ENCODE measurements at regions not wholly inside any gene's neighbourhood (a gene's known extent, or its start where the extent isn't known, plus 50 kb on each side); places are given as distances from the start of the nearest gene placed in this dataset.
"Not testable (repeated sequence)": the region's sequence is repeated elsewhere in the genome, so short reads cannot be mapped to it uniquely, and the experiment has no call there.

DNA sequence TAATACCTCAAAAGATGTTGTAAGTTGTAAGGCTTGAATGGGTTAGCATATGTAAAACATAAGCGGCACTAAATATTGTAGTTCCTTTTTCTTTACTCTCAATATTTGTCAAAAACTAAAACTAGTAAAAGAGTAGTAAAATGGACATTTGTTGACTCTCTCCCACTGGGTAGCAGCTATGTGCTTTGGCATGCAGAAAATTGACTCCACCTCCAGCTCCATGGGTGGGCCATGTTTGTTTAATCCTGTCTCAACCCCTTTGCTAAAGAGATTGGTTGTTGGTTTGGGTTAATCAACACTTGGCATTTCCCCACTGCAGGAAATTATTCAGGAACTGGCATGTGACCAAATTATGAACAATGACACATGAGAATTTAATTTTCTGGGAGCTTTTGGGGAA is 114.8 kb downstream of the EOMES start:
- DNase-seq (no peak), ATAC-seq (no peak)
- intact Hi-C loops (cut with DNase I): no loop called here
- H3K27ac ChIP-seq: no peak overlapping the region
- no peaks in the 10 kb centered on the region for H3K27me3 ChIP-seq (ENCODE audit: insufficient read depth in 3 of 3, low read length in 2 of 3)
- TF ChIP-seq, protein P1, sequence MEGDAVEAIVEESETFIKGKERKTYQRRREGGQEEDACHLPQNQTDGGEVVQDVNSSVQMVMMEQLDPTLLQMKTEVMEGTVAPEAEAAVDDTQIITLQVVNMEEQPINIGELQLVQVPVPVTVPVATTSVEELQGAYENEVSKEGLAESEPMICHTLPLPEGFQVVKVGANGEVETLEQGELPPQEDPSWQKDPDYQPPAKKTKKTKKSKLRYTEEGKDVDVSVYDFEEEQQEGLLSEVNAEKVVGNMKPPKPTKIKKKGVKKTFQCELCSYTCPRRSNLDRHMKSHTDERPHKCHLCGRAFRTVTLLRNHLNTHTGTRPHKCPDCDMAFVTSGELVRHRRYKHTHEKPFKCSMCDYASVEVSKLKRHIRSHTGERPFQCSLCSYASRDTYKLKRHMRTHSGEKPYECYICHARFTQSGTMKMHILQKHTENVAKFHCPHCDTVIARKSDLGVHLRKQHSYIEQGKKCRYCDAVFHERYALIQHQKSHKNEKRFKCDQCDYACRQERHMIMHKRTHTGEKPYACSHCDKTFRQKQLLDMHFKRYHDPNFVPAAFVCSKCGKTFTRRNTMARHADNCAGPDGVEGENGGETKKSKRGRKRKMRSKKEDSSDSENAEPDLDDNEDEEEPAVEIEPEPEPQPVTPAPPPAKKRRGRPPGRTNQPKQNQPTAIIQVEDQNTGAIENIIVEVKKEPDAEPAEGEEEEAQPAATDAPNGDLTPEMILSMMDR (IDR thresholded peaks at IDR 0.05): no peak
- H3K9me3 ChIP-seq: no peaks in the 10 kb centered on the region
- no peak overlapping the region for H3K4me3 ChIP-seq
- 91 to 95% (median 91%) methylated on average over 1 of the region's 1 CpG for WGBS, 3 donors
- no peaks in the 10 kb centered on the region for H3K36me3 ChIP-seq (ENCODE audit: insufficient read depth in 1 of 2, low read depth in 1 of 2)
- H3K4me1 ChIP-seq: peaks cover 6% of the 10 kb centered on the region

DNA sequence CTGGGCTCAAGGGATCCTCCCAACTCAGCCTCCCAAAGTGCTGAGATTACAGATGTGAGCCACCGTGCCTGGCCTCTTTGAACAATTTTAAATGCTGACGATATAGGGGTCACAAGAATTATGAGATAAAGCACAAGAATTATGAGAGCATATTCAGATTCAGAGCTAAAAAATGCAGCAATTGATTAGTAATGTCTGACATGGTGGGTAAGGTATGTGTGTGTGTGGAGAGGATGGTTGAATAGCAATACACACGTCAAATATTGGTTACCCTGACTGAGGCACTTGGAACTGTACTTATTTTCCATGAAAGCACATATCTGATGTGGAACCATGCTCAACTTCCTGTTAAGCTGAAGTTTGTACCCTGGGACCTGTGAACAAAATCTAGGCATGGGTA is 115.6 kb downstream of the EOMES start:
- intact Hi-C loops (cut with DNase I): no loop called here
- Histone ChIP-seq H3K4me1 (peaks cover 6% of the 10 kb centered on the region), H3K9me3 (no peaks in the 10 kb centered on the region), H3K4me3 (no peak overlapping the region), H3K27ac (no peak overlapping the region), H3K36me3 (ENCODE audit: insufficient read depth in 1 of 2, low read depth in 1 of 2) (no peaks in the 10 kb centered on the region), H3K27me3 (ENCODE audit: insufficient read depth in 3 of 3, low read length in 2 of 3) (no peaks in the 10 kb centered on the region)
- ATAC-seq (no peak), DNase-seq (no peak)
- TF ChIP-seq, protein P1 (IDR thresholded peaks at IDR 0.05): no peak
- WGBS, 3 donors: 83 to 86% (median 85%) methylated on average over 3 of the region's 3 CpGs

DNA sequence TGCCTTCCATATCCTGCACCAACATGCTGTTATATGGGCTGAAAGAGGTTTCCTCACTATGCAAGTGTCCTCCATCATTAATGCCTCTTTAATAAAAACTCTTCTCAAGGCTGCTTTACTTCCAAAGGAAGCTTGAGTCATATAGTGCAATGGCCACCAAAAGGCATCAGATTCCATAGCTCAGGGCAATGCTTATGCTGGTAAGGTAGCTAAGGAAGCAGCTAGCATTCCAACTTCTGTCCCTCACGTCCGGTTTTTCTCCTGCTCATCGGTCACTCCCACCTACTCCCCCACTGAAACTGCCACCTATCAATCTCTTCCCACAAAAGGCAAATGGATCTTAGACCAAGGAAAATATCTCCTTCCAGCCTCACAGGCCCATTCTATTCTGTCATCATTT is 117.1 kb upstream of the SLC4A7 start:
- H3K9me3 ChIP-seq; DNase-seq; H3K36me3 ChIP-seq (ENCODE audit: insufficient read depth in 1 of 2, low read depth in 1 of 2); H3K4me1 ChIP-seq; intact Hi-C loops (cut with DNase I); H3K4me3 ChIP-seq; H3K27me3 ChIP-seq (ENCODE audit: insufficient read depth in 3 of 3, low read length in 2 of 3); ATAC-seq; H3K27ac ChIP-seq: not testable (repeated sequence)
- 89 to 96% (median 94%) methylated on average over 3 of the region's 3 CpGs for WGBS, 3 donors

DNA sequence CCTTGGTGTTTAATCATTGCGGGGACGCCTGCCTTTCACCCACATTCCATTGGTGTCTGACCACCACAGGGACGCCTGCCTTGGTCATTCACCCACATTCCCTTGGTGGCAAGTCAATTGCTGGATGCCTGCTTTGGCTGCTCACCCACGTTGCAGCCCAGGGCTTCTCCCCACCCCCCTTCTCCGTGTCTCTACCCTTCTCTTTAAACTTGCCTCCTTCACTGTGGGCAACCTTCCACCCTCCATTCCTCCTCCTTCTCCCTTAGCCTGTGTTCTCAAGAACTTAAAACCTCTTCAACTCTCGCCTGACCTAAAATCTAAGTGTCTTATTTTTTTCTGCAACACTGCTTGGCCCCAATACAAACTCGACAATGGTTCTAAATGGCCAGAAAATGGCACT is 115.6 kb upstream of the SLC4A7 start:
- H3K9me3 ChIP-seq; H3K27ac ChIP-seq; DNase-seq; ATAC-seq; H3K4me1 ChIP-seq; intact Hi-C loops (cut with DNase I); H3K36me3 ChIP-seq (ENCODE audit: insufficient read depth in 1 of 2, low read depth in 1 of 2); H3K4me3 ChIP-seq; H3K27me3 ChIP-seq (ENCODE audit: insufficient read depth in 3 of 3, low read length in 2 of 3): not testable (repeated sequence)
- WGBS, 3 donors: 80 to 84% (median 81%) methylated on average over 7 of the region's 7 CpGs

DNA sequence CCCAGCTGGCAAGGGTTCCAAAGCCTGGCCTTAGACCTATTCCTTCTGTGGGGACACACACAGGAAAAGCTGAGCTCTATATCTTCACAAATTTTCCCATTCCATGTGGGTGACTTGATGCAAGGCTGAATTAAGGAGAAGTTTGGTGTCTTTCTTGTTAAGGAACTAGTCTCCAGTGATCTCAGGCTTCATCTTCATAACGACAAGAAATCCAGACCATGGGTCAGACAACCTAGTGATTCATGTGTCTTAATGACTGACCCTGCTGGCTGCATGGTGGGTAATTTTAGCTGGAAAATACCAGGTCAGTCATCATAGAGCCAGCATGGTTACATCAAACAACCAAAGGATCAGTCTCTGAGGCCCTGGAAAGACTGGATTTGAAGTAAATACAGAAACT is 112.7 kb upstream of the SLC4A7 start:
- Histone ChIP-seq H3K27me3 (ENCODE audit: insufficient read depth in 3 of 3, low read length in 2 of 3) (no peaks in the 10 kb centered on the region), H3K27ac (no peak overlapping the region), H3K4me1 (no peaks in the 10 kb centered on the region), H3K9me3 (no peaks in the 10 kb centered on the region), H3K36me3 (ENCODE audit: insufficient read depth in 1 of 2, low read depth in 1 of 2) (no peaks in the 10 kb centered on the region), H3K4me3 (no peak overlapping the region)
- TF ChIP-seq, protein P1 (IDR thresholded peaks at IDR 0.05): no peak
- ATAC-seq: no peak
- intact Hi-C loops (cut with DNase I): no loop called here
- 13 to 41% (median 37%) methylated on average over 1 of the region's 1 CpG for WGBS, 3 donors
- DNase-seq: no peak

DNA sequence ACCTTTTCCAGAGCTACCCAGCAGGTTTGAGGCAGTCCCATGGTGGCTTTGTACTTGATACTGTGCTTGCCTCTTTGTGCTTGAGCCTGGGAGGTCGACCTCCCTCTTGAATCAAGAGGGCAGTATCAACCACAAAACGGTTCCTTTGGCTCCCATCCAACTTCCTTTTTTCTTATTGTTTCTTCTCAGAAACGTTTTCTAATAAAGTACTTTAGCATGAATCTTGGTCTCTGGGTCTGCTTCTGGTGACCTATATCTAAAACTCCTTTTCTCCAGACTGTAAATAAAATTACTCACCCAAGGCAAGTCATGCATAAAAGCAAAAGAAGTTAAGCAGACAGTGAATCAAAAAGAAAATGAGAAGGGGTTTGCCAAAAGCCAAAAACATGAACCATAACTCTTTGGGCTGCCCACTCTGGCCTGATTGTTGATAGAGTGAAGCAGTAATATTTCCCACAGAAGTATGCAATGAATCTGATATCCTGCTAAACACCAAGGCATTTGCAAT is 112.2 kb upstream of the SLC4A7 start:
- Histone ChIP-seq H3K4me3 (no peak overlapping the region), H3K9me3 (no peaks in the 10 kb centered on the region), H3K27ac (no peak overlapping the region), H3K36me3 (ENCODE audit: insufficient read depth in 1 of 2, low read depth in 1 of 2) (no peaks in the 10 kb centered on the region), H3K27me3 (ENCODE audit: insufficient read depth in 3 of 3, low read length in 2 of 3) (no peaks in the 10 kb centered on the region), H3K4me1 (peaks cover 3% of the 10 kb centered on the region)
- no peak for ATAC-seq
- 12 to 16% (median 12%) methylated on average over 3 of the region's 3 CpGs for WGBS, 3 donors
- DNase-seq: no peak
- intact Hi-C loops (cut with DNase I): no loop called here
- TF ChIP-seq, protein P1 (IDR thresholded peaks at IDR 0.05): no peak
